Activated CD4-positive, CD25-positive, alpha-beta regulatory T cell treated with anti-CD3 and anti-CD28 coated beads, Interleukin-2, amount 50 U/mL, for 24 hours (primary cell): ENCODE measurements at regions not wholly inside any gene's neighbourhood (a gene's known extent, or its start where the extent isn't known, plus 50 kb on each side); places are given as distances from the start of the nearest gene placed in this dataset.

ENCODE experiments used
- ATAC-seq, 2 donors: fragments of 150-1000 bp; cut with Tn5 transposase; one replicate each; pipeline ENCODE4 v1.10.0; 2021; ENCODE audit warnings: mild to moderate bottlenecking in 1 of 2, moderate library complexity in 1 of 2

GRCh38 chrX:10048076-10048475 lies 80.9 kb downstream of the CLDN34 start:
- no peak for ATAC-seq

GRCh38 chrX:10048707-10049106 lies 81.5 kb downstream of the CLDN34 start:
- ATAC-seq, result no peak

- no peak for ATAC-seq
Observed at GRCh38 chrX:10049236-10049635, 82.1 kb downstream of the CLDN34 start.

GRCh38 chrX:10050481-10050880 lies 83.3 kb downstream of the CLDN34 start:
- ATAC-seq, result no peak

- no peak for ATAC-seq
Observed at GRCh38 chrX:10051866-10052480, 84.8 kb downstream of the CLDN34 start.

GRCh38 chrX:10052906-10053625 lies 85.9 kb downstream of the CLDN34 start:
- ATAC-seq, result no peak

DNA sequence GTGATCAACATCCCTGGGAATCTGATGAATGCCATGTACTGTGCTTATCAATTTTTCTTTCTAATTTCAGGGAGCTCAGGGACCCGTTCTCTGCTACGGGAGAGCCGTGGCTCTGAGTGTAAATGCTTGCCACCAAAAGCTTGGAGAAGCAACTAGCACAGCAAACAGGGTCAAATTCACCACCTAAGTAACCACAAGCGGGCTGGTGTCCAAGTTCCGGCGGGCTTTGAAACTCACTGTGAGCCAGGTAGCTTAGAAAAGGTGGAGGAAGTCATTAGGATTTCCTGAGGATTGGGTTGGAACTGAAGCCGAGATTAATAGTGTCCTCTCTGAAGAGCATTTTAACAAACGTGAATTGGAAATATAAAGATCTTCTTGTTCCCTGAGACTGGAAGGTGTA lies 87.2 kb downstream of the CLDN34 start:
- no peak for ATAC-seq

- no peak for ATAC-seq
Observed at GRCh38 chrX:10055430-10055829, 88.3 kb downstream of the CLDN34 start.

GRCh38 chrX:10062352-10062751 lies 94.4 kb upstream of the CLCN4 start:
- ATAC-seq, result no peak

GRCh38 chrX:10062980-10063379 lies 93.8 kb upstream of the CLCN4 start:
- ATAC-seq, result no peak

GRCh38 chrX:10064736-10065135 lies 92.0 kb upstream of the CLCN4 start:
- ATAC-seq, result no peak

GRCh38 chrX:10070714-10071436 lies 85.9 kb upstream of the CLCN4 start:
- no peak for ATAC-seq

GRCh38 chrX:10071451-10072144 lies 85.2 kb upstream of the CLCN4 start:
- ATAC-seq, result no peak

GRCh38 chrX:10072786-10073568 lies 83.8 kb upstream of the CLCN4 start:
- ATAC-seq, result no peak

- no peak for ATAC-seq
Observed at GRCh38 chrX:10073671-10074070, 83.1 kb upstream of the CLCN4 start.

DNA sequence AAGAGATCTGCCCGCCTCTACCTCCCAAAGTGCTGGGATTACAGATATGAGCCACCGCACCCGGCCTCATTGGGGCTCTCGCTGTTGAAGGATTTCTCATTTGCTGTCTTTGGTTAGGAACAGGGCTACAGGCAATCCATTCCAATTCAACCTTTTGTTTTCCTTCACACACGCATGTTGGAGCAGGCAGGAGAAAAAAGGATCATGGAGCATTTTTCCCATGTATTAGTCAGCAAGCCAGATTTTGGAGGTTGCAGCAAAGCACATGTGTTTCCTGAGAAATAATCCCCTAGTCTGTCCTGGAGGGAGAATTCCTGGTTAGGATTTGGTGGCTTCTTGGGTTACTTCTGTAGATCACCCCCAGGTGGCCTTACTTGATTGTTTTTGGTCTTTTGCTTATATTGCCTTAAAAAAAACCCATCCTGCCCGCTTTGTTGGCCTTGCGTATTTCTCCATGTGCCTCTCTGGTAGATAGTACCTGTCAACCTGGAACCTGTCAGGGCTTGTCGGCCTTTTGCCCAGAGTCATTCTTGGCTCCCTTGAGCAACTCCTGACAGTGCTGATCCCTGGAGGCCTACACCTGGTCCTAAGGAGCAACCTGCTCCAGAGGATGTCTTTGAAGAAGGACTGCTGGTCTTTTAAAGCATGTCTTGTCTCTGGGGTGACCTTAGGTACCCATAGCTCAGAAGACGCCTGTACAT lies 82.4 kb upstream of the CLCN4 start:
- no peak for ATAC-seq

DNA sequence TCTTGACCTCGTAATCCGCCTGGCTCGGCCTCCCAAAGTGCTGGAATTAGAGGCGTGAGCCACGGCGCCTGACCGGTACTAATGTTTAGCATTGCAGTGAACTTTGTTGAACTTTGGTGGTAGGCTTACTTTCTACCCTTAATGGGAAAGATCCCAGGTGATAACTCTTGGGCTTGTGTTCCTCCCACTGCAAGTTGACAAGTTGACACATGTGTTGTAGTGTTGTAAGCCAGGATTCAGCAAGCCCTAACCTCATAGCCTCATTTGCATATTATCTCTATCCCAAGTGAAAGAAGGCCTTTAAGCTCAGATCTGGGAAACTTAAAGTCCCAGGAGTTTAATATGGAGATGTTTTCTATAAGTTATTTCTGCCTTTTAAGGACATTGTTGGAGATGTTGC lies 80.0 kb upstream of the CLCN4 start:
- no peak for ATAC-seq

GRCh38 chrX:10077425-10078188 lies 79.2 kb upstream of the CLCN4 start:
- ATAC-seq, result peak; percentile 57 to 63

- ATAC-seq, result no peak
Observed at GRCh38 chrX:10078266-10078665, 78.5 kb upstream of the CLCN4 start.

DNA sequence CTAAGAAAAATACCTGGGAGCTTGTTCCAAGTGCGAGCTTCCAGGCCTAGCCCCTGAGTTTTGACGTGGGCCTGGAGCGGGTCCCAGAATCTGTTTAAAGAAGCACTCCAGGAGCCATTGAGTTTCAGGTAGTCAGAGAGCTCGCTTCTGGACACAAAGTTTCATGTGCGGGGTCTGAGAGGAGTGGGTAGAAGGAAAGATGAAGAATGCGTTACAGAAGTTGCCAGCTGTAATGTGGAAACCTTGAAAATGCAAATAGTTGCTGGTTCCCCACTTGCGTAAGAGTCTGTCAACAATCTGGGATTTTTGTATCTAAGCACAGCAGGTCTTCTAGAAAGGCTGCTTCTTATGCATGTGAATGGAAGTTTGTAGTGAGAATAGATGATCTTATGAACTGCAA lies 77.5 kb upstream of the CLCN4 start:
- no peak for ATAC-seq

DNA sequence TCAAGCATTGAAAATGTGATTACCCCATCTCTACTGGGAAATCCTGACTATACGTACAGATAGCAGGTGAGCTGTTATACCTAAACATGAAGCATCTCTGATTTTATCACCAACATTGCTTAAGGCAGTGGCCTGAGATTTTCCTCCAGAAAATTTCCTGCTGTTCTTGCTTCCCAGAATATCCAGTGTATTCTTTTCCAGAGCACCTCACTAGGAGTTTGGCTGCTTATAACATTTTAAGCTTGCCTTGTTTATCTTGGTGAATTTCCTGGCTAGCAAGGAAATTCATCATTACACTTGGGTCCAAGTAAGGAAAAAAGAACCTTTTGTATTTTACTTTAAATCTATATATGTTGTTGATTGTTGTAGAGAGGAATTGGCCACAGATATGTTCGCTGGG lies 73.0 kb upstream of the CLCN4 start:
- ATAC-seq, result no peak
